A673 (cell line): ENCODE measurements at regions not wholly inside any gene's neighbourhood (a gene's known extent, or its start where the extent isn't known, plus 50 kb on each side); places are given as distances from the start of the nearest gene placed in this dataset.

Experiments used
- BruUV-seq: library from RNA; stranded (reverse); fragments of 400-500 nt; replicated peaks from 2 replicates; lab custom pipeline; 2021; lab: Mats Ljungman, UMichigan
- CTCF ChIA-PET: fragments of 300-600 bp; sonication (Branson Sonifier 250); formaldehyde crosslinking; loops from one replicate; lab custom pipeline; 2022; ENCODE audit warnings: antibody characterized with exemption; lab: Charles Lee
- POLR2A ChIA-PET: fragments of 300-600 bp; sonication (Branson Sonifier 250); formaldehyde crosslinking; loops from one replicate; lab custom pipeline; 2022; ENCODE audit warnings: antibody characterized with exemption; ENCODE audit not compliant: low non-redundant PET; lab: Charles Lee
- DNase-seq: peaks from one replicate; pipeline ENCODE4 v3.0.0-alpha.2; 2015; ENCODE audit warnings: low spot score
- H3K27ac ChIP-seq: fragments of 200-600 bp; sonication (generic); 2 replicates; pipeline ENCODE4 v1.5.1; 2016; ENCODE audit warnings: mixed run types, low read depth, mild to moderate bottlenecking, mixed read lengths, antibody characterized with exemption, low read length; ENCODE audit not compliant: poor library complexity, severe bottlenecking
- H3K27me3 ChIP-seq: fragments of 200-600 bp; sonication (generic); replicated peaks from 2 replicates; pipeline ENCODE4 v1.6.1; 2017; ENCODE audit warnings: mixed run types, low read depth, mild to moderate bottlenecking, mixed read lengths, antibody characterized with exemption, low read length; ENCODE audit not compliant: insufficient read depth, poor library complexity
- H3K36me3 ChIP-seq: fragments of 200-600 bp; sonication (generic); 2 replicates; pipeline ENCODE4 v1.6.1; 2016; ENCODE audit warnings: mixed run types, mild to moderate bottlenecking, mixed read lengths, antibody characterized with exemption, low read length; ENCODE audit not compliant: insufficient read depth, poor library complexity, severe bottlenecking
- H3K4me1 ChIP-seq: fragments of 200-600 bp; sonication (generic); 2 replicates; pipeline ENCODE4 v1.6.1; 2017; ENCODE audit warnings: mixed run types, mild to moderate bottlenecking, mixed read lengths, antibody characterized with exemption, low read length; ENCODE audit not compliant: insufficient read depth, poor library complexity, severe bottlenecking
- H3K4me3 ChIP-seq: fragments of 200-600 bp; sonication (generic); 2 replicates; pipeline ENCODE4 v1.5.1; 2016; ENCODE audit warnings: low read depth, mixed run types, mild to moderate bottlenecking, mixed read lengths, low read length; ENCODE audit not compliant: poor library complexity, severe bottlenecking
- H3K9me3 ChIP-seq: fragments of 200-600 bp; sonication (generic); 2 replicates; pipeline ENCODE4 v1.6.1; 2016; ENCODE audit warnings: mixed run types, low read depth, mild to moderate bottlenecking, mixed read lengths, antibody characterized with exemption, low read length; ENCODE audit not compliant: poor library complexity, severe bottlenecking
- CTCF ChIP-seq: fragments of 300-800, 200-600 bp; sonication (generic); conservative IDR thresholded peaks from 2 replicates; pipeline ENCODE4 v1.5.1; 2017; ENCODE audit warnings: low read depth, mild to moderate bottlenecking, antibody characterized with exemption, low read length, moderate library complexity, mixed read lengths
- EZH2 ChIP-seq: fragments of 200-600 bp; sonication (generic); IDR thresholded peaks from 2 replicates; pipeline ENCODE4 v1.6.1; 2017; ENCODE audit warnings: borderline replicate concordance, low read depth, mild to moderate bottlenecking, mixed read lengths, antibody characterized with exemption, low read length; ENCODE audit not compliant: poor library complexity, severe bottlenecking
- intact Hi-C: fragments of 100-400 bp; cut with micrococcal nuclease; formaldehyde crosslinking; loops from one replicate; pipeline ENCODE4 v1.10.0; 2022; ENCODE audit not compliant: unreplicated experiment

DNA sequence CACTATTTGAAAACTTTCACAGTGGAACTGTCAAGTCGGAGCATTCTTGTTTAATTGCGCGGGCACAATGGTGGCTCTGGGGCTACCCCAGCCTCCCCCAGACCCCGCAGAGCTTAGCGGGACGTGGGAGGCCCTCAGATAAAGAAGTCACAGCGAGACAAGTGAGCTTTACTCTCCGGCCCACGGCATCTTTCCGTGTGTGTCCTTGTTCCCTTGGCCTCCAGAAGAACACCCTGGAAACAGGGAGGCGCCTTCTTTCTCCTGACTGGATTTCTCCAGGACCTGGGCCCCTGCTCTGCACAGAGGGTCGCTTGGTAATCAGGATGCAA lies 382.8 kb downstream of the RRAGC start:
- H3K4me1 ChIP-seq, result peaks cover 17% of the 10 kb centered on the region
- no peak overlapping the region for H3K4me3 ChIP-seq

GRCh38 chr1:38476111-38476849 lies 383.3 kb downstream of the RRAGC start:
- H3K27me3 ChIP-seq, result no peaks in the 10 kb centered on the region
- no peak for DNase-seq
- H3K36me3 ChIP-seq, result no peaks in the 10 kb centered on the region
- TF ChIP-seq CTCF (no peak), EZH2 (no peak)
- ChIA-PET POLR2A (interaction anchor here (0.6 kb wide), 1 partner anchor 116 kb away, joined by 3 read pairs; no protein-coding TSS in a partner anchor), CTCF (no interaction called here)
- BruUV-seq, result no TSS peak
- H3K4me3 ChIP-seq, result no peak overlapping the region
- no peaks in the 10 kb centered on the region for H3K9me3 ChIP-seq
- H3K4me1 ChIP-seq, result peaks cover 17% of the 10 kb centered on the region
- intact Hi-C loops, result no loop called here
- H3K27ac ChIP-seq, result no peak overlapping the region

More for the DNA sequence above, 382.8 kb downstream of the RRAGC start:
- intact Hi-C loops, result no loop called here
- no peaks in the 10 kb centered on the region for H3K9me3 ChIP-seq
- ChIA-PET POLR2A (interaction anchor here (0.6 to 0.7 kb wide), 2 partner anchors 97 to 117 kb away, joined by 3 read pairs; no protein-coding TSS in a partner anchor), CTCF (no interaction called here)
- H3K27ac ChIP-seq, result no peak overlapping the region
- H3K36me3 ChIP-seq, result no peaks in the 10 kb centered on the region
- TF ChIP-seq EZH2, result no peak
- TF ChIP-seq CTCF, result no peak
- no peak for DNase-seq
- H3K27me3 ChIP-seq, result no peaks in the 10 kb centered on the region
- BruUV-seq, result no TSS peak

- CTCF ChIA-PET, result no interaction called here
- POLR2A ChIA-PET, result no interaction called here
- BruUV-seq, result no TSS peak
- TF ChIP-seq EZH2, result no peak
- no peak for TF ChIP-seq CTCF
- Histone ChIP-seq H3K4me3 (no peak overlapping the region), H3K27me3 (no peaks in the 10 kb centered on the region), H3K9me3 (no peaks in the 10 kb centered on the region), H3K27ac (no peak overlapping the region), H3K36me3 (no peaks in the 10 kb centered on the region), H3K4me1 (peaks cover 17% of the 10 kb centered on the region)
- intact Hi-C loops, result no loop called here
- no peak for DNase-seq
These were observed 384.0 kb downstream of the RRAGC start for GRCh38 chr1:38475624-38476005.
